GM21528 (cell line): ENCODE measurements at regions not wholly inside any gene's neighbourhood (a gene's known extent, or its start where the extent isn't known, plus 50 kb on each side); places are given as distances from the start of the nearest gene placed in this dataset.
"Not testable (repeated sequence)": the region's sequence is repeated elsewhere in the genome, so short reads cannot be mapped to it uniquely, and the experiment has no call there.

Experiments
- ATAC-seq: cut with Tn5 transposase; IDR thresholded peaks from one replicate; pipeline ENCODE4 v1.9.1; 2021; ENCODE audit warnings: mild to moderate bottlenecking, moderate library complexity; ENCODE audit not compliant: unreplicated experiment, low FRiP score

GRCh38 chr9:90141723-90142122, 500.9 kb downstream of the DIRAS2 start:
- ATAC-seq, result no peak

DNA sequence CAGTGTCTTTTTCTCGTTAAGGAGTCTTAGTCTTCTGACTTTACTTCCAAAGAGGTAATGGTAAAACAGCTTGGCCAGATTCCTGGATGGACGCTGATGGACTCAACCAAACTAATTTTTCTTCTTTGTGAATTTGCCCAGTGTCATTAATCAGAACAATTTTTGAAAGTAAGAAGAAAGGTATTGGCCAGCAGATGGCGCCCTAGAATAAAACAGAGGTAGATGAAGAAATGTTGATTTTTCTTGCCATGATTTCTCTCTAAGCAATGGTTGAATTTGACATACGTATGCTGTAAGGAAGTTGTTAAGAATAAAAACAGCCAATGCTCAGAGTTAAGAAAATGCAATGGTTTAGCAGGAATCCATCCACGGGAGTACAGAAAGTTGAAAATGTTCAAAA, 500.0 kb downstream of the DIRAS2 start:
- no peak for ATAC-seq

GRCh38 chr9:90147426-90147825, 495.2 kb downstream of the DIRAS2 start:
- no peak for ATAC-seq

DNA sequence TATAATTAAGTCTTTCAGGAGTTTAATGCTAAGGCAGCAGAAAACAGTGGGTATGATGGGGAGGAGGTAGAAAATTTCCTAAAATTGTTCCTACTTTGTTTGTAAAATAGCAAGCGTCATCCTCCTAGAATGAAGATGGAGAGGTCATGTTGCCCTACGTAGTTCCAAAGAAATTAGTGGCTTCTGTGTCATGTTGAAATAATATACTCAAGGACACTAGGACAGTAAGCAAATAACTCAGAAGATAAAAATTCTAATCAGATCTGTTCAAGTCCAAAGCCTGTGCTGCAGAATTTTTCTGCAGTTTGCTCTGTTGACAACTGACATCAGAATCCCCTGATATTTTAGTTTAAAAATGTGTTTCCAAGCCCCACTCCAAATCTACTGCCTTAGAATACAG, 486.3 kb downstream of the DIRAS2 start:
- no peak for ATAC-seq

DNA sequence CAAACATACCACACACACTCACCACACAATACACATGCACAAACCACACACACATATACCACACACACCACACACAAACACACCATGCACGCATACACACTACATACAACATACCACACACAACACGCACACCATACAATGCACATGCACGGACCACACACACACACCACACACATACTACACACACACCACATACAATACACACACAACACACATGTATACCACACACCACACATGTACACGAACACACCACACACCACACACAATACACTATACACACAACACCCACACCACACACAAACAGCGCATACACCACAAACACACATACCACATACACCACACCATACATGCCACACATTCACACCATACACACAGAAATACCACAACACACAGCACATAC, 480.3 kb downstream of the DIRAS2 start:
- ATAC-seq, result no peak

DNA sequence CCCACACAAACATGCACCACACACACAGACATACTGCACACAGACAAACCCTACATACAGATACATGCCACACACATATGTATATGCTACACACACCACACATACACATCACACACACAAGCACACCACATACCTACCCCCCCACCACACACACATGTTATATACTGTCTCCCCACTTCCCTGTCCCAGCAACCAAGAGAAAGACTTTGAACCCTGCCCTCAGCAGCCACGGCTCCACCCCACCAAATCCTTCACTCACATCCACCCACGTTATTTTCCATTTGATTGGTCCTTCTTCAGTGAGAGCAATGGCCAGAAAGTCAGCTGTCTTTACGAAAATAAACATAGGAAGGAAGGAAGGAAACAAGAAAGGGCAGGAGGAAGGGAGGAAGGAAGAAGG, 479.8 kb downstream of the DIRAS2 start:
- no peak for ATAC-seq

DNA sequence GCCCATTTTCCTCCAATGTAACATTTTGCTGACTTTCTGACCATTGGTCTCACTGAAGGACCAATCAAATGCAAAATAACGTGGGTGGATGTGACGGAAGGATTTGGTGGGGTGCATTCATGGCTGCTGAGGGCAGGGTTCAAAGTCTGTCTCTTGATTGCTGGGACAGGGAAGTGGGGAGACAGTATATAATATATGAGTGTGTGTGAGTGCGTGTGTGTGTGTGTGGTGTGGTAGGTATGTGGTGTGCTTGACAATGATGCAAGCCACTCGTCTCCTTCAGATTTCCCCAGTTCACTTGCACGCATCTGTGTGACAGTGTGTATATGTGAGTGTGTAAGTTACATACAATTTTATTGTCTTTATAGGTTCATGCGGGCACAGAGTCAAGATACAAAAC, 477.3 kb downstream of the DIRAS2 start:
- no peak for ATAC-seq

GRCh38 chr9:90166374-90166773, 476.2 kb downstream of the DIRAS2 start:
- not testable (repeated sequence) for ATAC-seq

DNA sequence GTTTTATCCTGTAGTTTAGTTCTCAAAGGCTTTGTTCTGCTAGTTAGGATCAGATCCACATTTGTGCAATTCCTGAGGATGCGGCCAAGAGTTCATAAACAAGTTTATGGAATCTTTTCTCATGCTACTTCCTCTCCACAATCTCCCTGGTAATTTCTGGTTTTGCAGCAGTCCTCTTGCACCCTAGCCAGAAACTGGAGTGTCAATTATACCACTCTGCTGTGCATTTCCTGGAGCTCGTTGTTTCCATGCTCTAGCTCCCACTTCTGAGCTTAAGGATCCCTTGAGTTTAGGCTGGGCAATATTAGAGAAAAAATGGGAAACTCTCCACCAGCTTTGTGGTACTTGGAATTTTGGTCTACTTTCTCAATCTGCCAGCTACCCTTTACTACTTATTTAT, 474.7 kb downstream of the DIRAS2 start:
- no peak for ATAC-seq

DNA sequence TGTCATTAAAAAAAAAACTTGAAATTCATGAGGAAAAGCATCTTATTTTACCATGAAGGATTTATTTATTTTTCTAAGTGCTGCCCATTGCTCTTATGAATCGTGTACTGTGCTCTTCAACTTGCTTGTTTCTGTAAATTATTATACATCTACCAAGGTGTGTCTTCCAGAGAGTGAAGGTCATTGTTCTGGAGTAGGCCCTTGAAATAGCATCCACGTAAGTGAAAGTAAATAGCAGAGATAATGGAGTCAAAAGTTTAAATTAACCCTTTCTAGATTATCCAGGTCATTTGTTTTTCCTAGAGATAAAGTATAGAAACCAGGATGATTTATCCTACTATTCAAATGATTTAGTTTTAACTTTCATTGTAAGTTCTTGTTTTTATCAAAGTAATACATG, 473.1 kb downstream of the DIRAS2 start:
- ATAC-seq, result no peak

DNA sequence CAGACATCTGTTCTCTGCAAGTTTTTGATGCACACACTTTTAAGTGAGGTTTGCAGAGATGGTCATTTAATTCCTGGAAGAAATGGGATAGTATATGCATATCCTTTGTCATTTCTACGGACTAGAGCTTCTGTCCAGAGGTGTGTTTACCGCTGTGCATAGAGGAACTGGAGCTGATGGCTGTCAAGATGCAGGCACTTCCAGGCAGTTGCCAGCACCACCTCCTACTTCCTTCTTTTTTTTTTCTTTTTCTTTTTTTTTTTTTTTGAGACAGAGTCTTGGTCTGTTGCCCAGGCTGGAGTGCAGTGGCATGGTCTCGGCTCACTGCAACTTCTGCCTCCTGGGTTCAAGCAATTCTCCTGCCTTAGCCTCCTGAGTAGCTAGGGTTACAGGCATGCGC, 468.7 kb downstream of the DIRAS2 start:
- ATAC-seq, result not testable (repeated sequence)

- not testable (repeated sequence) for ATAC-seq
Observed at GRCh38 chr9:90174346-90174745, 468.3 kb downstream of the DIRAS2 start.

- no peak for ATAC-seq
Observed at GRCh38 chr9:90175257-90175656, 467.4 kb downstream of the DIRAS2 start.

DNA sequence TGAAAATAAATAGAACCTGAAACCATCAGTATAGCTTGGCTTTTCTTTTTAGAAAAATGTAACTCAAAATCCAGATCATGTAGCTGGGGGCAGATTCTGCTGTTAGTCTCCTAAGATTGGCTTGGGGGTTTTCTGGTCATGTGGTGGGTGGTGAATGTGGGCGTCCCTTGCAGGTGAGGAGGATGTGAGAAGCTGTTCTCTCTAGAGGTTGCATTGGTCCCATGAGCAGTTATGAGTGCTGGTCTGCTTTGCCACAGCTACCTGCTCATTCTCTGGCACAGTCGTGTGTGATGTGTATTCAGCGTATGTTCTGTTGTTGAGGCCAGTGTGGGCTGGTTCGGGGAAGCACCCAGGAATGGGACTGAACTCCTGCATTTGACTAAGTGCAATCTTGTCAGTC, 466.8 kb downstream of the DIRAS2 start:
- no peak for ATAC-seq

GRCh38 chr9:90176901-90177300, 465.7 kb downstream of the DIRAS2 start:
- no peak for ATAC-seq

DNA sequence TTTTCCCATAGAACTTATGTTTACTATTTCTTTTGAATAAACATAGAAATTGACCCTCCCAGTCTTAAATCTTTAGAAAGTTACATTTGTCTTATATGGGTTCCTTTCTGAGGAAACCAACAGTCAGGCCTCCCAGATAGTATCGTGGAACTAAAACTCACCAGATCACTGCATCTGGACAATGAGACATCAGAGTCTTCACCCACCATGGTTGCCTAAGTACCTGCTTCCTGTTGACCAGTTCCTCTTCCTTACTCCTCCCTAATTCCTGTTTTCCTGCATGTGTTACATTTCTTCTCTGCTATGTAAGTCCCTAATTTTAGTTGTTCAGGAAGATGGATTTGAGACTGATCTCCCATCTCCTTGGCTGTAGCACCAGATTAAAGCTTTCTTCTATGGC, 462.2 kb downstream of the DIRAS2 start:
- no peak for ATAC-seq

DNA sequence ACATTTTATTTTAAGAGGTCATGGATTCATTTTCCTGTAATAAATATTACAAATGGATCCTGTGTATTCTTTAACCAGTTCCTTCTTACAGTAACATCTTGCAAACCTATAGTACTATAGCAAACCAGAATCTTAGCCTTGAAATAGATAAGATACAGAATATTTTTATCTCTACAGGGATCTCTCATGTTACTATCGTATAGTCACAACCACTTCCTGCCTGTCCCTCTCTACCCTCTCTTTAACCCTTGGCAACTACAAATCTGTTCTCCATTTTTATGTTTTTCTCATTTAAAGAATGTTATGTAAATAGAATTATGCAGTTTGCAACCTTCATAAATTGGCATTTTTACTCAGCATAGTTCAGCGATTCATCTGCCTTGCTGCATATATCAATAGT, 454.0 kb downstream of the DIRAS2 start:
- peak; percentile 39 for ATAC-seq

- ATAC-seq, result peak; percentile 95
Observed at GRCh38 chr9:90189306-90189705, 453.3 kb downstream of the DIRAS2 start.

- ATAC-seq, result not testable (repeated sequence)
Observed at GRCh38 chr9:90192465-90192864, 450.2 kb downstream of the DIRAS2 start.

DNA sequence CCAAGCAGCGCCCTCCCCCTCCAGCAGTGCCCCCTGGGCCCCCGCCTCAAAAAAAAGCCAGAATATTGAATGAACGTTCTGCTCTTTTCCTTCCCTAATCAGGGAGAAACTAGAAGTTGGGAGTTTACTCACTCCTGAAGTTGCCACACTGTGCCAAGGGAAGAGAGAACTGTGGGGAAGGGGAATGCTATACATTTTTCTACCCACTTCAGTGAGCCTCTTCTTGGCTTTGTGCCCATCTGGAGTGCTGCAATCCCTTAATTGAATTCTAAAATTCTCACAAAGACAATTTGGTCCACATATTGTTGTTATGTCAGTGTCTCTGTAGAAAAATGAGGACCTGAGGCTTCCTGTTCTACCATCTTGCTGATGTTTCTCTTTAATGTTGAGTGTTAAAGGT, 443.7 kb downstream of the DIRAS2 start:
- no peak for ATAC-seq

DNA sequence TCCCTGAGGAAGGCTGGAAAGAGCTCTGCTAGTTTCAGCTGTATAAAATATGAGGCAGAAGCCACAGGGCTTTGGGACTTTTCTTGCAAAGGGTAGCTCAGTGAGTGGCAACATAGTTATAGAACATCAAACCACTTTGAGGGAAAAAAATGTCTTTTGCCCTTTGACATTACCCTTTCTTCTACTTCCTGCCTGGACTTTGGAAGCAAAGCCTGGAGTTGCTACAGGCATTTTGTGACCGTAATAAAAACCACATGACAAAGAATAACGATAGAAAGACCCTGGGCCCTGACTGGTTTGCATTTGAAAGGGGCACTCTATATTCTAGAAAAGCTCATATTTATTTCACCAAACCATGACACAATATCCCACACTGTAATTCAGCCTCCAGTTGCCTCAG, 440.9 kb downstream of the DIRAS2 start:
- no peak for ATAC-seq

- ATAC-seq, result no peak
Observed at GRCh38 chr9:90204128-90204831, 438.3 kb downstream of the DIRAS2 start.

GRCh38 chr9:90213045-90213444, 429.6 kb downstream of the DIRAS2 start:
- ATAC-seq, result not testable (repeated sequence)
